GM19397 (cell line): ENCODE measurements at regions not wholly inside any gene's neighbourhood (a gene's known extent, or its start where the extent isn't known, plus 50 kb on each side); places are given as distances from the start of the nearest gene placed in this dataset.
"Not testable (repeated sequence)": the region's sequence is repeated elsewhere in the genome, so short reads cannot be mapped to it uniquely, and the experiment has no call there.

Experiments used
- ATAC-seq: cut with Tn5 transposase; IDR thresholded peaks from one replicate; pipeline ENCODE4 v1.9.1; 2021; ENCODE audit warnings: mild to moderate bottlenecking, moderate library complexity; ENCODE audit not compliant: unreplicated experiment

DNA sequence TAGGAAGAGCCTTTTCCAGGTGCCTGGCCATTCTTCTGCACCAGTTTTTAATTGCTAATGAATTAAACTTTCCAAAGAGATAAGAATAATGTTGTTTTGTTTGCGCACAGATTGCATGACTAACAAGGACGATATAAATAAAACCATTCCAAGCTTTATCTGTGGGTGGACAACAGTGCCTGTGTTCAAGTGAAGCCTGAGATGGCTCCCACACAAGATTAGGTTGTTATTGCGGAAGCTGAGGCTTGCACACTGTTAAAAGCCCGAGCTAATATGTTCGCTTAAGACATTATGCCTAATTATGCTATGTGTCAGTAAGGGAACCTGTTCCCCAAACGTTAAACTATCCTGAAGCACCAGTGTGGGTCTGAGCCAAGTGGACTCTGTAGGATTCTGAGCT lies 58.5 kb upstream of the NBPF11 start:
- not testable (repeated sequence) for ATAC-seq

DNA sequence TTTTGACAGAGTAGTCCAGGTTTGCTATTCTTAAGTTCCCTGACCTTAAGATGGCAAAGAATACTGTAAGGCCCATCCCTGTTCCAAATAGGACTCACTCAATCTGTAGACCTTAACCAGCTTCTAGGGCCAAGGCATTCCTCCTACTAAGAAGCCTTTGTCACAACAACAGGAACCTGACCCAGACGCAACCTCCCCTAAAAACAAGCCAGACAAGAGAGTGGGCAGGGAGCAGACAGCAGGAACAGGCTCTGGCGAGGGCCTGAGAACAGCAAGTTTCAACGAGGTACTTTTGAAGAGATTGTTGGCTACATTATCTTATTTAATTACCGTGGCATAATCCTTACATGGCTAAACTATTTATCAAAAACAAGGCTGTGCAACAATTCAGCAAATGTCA lies 58.1 kb upstream of the NBPF11 start:
- not testable (repeated sequence) for ATAC-seq

GRCh38 chr1:148202013-148202412 lies 49.9 kb upstream of the NBPF11 start:
- not testable (repeated sequence) for ATAC-seq
